Ascending aorta (tissue), 2 donors: ENCODE measurements at regions not wholly inside any gene's neighbourhood (a gene's known extent, or its start where the extent isn't known, plus 50 kb on each side); places are given as distances from the start of the nearest gene placed in this dataset.

Source experiments
- DNase-seq, 2 donors: peaks; one replicate each; pipeline ENCODE4 v3.0.0-alpha.2; 2019; ENCODE audit warnings: low spot score in 2 of 2
- H3K27ac ChIP-seq, 2 donors: fragments of 200-600 bp; sonication (generic); one replicate each; pipeline ENCODE4 v1.5.1; 2016 to 2017; ENCODE audit warnings: mild to moderate bottlenecking in 1 of 2
- H3K27me3 ChIP-seq: fragments of 200-600 bp; sonication (generic); one replicate; pipeline ENCODE4 v1.5.1; 2017
- H3K36me3 ChIP-seq, 2 donors: fragments of 200-600 bp; sonication (generic); one replicate each; pipeline ENCODE4 v1.5.1; 2016
- H3K4me1 ChIP-seq, 2 donors: fragments of 200-600 bp; sonication (generic); one replicate each; pipeline ENCODE4 v1.5.1; 2016 to 2017; ENCODE audit warnings: mild to moderate bottlenecking in 1 of 2
- H3K4me3 ChIP-seq, 2 donors: fragments of 200-600 bp; sonication (generic); one replicate each; pipeline ENCODE4 v1.5.1; 2016 to 2017; ENCODE audit warnings: mild to moderate bottlenecking in 1 of 2
- H3K9me3 ChIP-seq, 2 donors: fragments of 200-600 bp; sonication (generic); one replicate each; pipeline ENCODE4 v1.5.1; 2016
- CTCF ChIP-seq, 3 experiments: fragments of 200-600 bp in 2 of 3; fragments of 450-650 bp in 1 of 3; sonication (generic) in 2 of 3; IDR thresholded peaks; one replicate each; pipeline ENCODE4 v1.5.1; 2016 to 2019; ENCODE audit warnings: antibody characterized with exemption in 3 of 3, mild to moderate bottlenecking in 1 of 3, moderate library complexity in 1 of 3
- intact Hi-C: fragments of 100-400 bp; cut with DNase I; formaldehyde crosslinking; loops from one replicate; pipeline ENCODE4 v1.15.1; 2023

- no peak overlapping the region for H3K27ac ChIP-seq
- no peak for TF ChIP-seq CTCF (IDR thresholded peaks at IDR 0.05)
- peaks cover 0 to 3% of the 10 kb centered on the region in 2 donors for H3K9me3 ChIP-seq
- no peaks in the 10 kb centered on the region for H3K4me1 ChIP-seq
- intact Hi-C loops = no loop called here
- no peaks in the 10 kb centered on the region for H3K27me3 ChIP-seq
- no peaks in the 10 kb centered on the region for H3K36me3 ChIP-seq
- DNase-seq = no peak
- H3K4me3 ChIP-seq = no peak overlapping the region
These were observed 508.7 kb downstream of the ZNF674 start for GRCh38 chrX:46036508-46036907.

GRCh38 chrX:46034868-46035267 lies 510.4 kb downstream of the ZNF674 start:
- intact Hi-C loops = no loop called here

GRCh38 chrX:46029777-46030176 lies 515.4 kb downstream of the ZNF674 start:
- Histone ChIP-seq H3K4me3 (no peak overlapping the region), H3K36me3 (no peaks in the 10 kb centered on the region), H3K9me3 (no peaks in the 10 kb centered on the region), H3K27me3 (no peaks in the 10 kb centered on the region), H3K27ac (no peak overlapping the region), H3K4me1 (no peaks in the 10 kb centered on the region)
- DNase-seq = no peak
- TF ChIP-seq CTCF (IDR thresholded peaks at IDR 0.05) = no peak
- intact Hi-C loops = no loop called here

More at GRCh38 chrX:46034868-46035267, 510.4 kb downstream of the ZNF674 start:
- no peaks in the 10 kb centered on the region for H3K36me3 ChIP-seq
- no peak for TF ChIP-seq CTCF (IDR thresholded peaks at IDR 0.05)
- no peak overlapping the region for H3K27ac ChIP-seq
- H3K4me3 ChIP-seq = no peak overlapping the region
- no peak for DNase-seq
- no peaks in the 10 kb centered on the region for H3K4me1 ChIP-seq
- H3K27me3 ChIP-seq = no peaks in the 10 kb centered on the region
- no peaks in the 10 kb centered on the region for H3K9me3 ChIP-seq

- Histone ChIP-seq H3K27me3 (no peaks in the 10 kb centered on the region), H3K36me3 (no peaks in the 10 kb centered on the region), H3K9me3 (no peaks in the 10 kb centered on the region), H3K27ac (no peak overlapping the region), H3K4me1 (no peaks in the 10 kb centered on the region), H3K4me3 (no peak overlapping the region)
- intact Hi-C loops = no loop called here
- no peak for TF ChIP-seq CTCF (IDR thresholded peaks at IDR 0.05)
- DNase-seq = no peak
These were observed 528.9 kb downstream of the ZNF674 start for GRCh38 chrX:46016296-46016695.

- no peaks in the 10 kb centered on the region for H3K9me3 ChIP-seq
- no peaks in the 10 kb centered on the region for H3K27me3 ChIP-seq
- TF ChIP-seq CTCF (IDR thresholded peaks at IDR 0.05) = no peak
- H3K36me3 ChIP-seq = no peaks in the 10 kb centered on the region
- H3K27ac ChIP-seq = no peak overlapping the region
- no peak for DNase-seq
- H3K4me1 ChIP-seq = no peaks in the 10 kb centered on the region
- no peak overlapping the region for H3K4me3 ChIP-seq
- intact Hi-C loops = no loop called here
These were observed 529.6 kb downstream of the ZNF674 start for GRCh38 chrX:46015653-46016052.
